K562 (cell line): ENCODE measurements at regions not wholly inside any gene's neighbourhood (a gene's known extent, or its start where the extent isn't known, plus 50 kb on each side); places are given as distances from the start of the nearest gene placed in this dataset.

ENCODE experiments used
- ATAC-seq: fragments of 200-7000 bp; cut with Tn5 transposase; 3 replicates; pipeline ENCODE4 v1.9.1; 2020; ENCODE audit warnings: moderate library complexity
- BruUV-seq: library from RNA; stranded (reverse); fragments of 400-500 nt; replicated peaks from 2 replicates; lab custom pipeline; 2021; lab: Mats Ljungman, UMichigan
- CTCF ChIA-PET: fragments of 300-600 bp; formaldehyde crosslinking; extraction: SDS; loops from one replicate; lab custom pipeline; 2021; ENCODE audit warnings: low intra/inter-chr PET ratio; lab: Yijun Ruan, JAX
- POLR2A ChIA-PET: fragments of 300-600, 350-650 bp; sonication (Branson Sonifier 250); formaldehyde crosslinking; extraction: SDS; loops from one replicate; lab custom pipeline; 2021; ENCODE audit warnings: antibody characterized with exemption, inconsistent platforms; lab: Yijun Ruan, JAX
- DNase-seq, 4 experiments: peaks; one replicate each; pipeline versions ENCODE4 v3.0.0 to v3.0.0-alpha.2; 2011 to 2018; ENCODE audit warnings: low spot score in 3 of 4, mixed read lengths in 3 of 4; ENCODE audit errors: extremely low read depth in 1 of 4
- FAIRE-seq: peaks from 2 replicates; lab custom pipeline; 2011; peaks lifted over from hg19 to GRCh38; lab: Jason Lieb, UNC
- H2AFZ ChIP-seq: 2 replicates; pipeline ENCODE4 v1.6.0; 2011; ENCODE audit warnings: low read depth, low read length, control low read depth, inconsistent platforms
- H3K27ac ChIP-seq: fragments of 200-600 bp; 3 replicates; pipeline ENCODE4 v1.8.0; 2011; ENCODE audit warnings: low read depth, mild to moderate bottlenecking, control low read depth, inconsistent platforms, low read length, moderate library complexity, mixed read lengths; ENCODE audit errors: extremely low read depth
- H3K27me3 ChIP-seq, 2 experiments: fragments of 300-600 bp in 1 of 2; 2 replicates in 1 of 2; 3 replicates in 1 of 2; pipeline versions ENCODE4 v1.6.0 to v1.8.0; 2011; ENCODE audit warnings: inconsistent platforms in 2 of 2, low read length in 2 of 2, mild to moderate bottlenecking in 1 of 2, mixed read lengths in 1 of 2, moderate library complexity in 1 of 2; ENCODE audit not compliant: control insufficient read depth in 2 of 2, insufficient read depth in 2 of 2
- H3K36me3 ChIP-seq: fragments of 300-600 bp; 3 replicates; pipeline ENCODE4 v1.8.0; 2011; ENCODE audit warnings: mild to moderate bottlenecking, low read length, inconsistent platforms; ENCODE audit not compliant: control insufficient read depth, insufficient read depth
- H3K4me1 ChIP-seq, 2 experiments: fragments of 200-600 bp in 1 of 2; replicated peaks in 1 of 2; 2 replicates in 1 of 2; 3 replicates in 1 of 2; pipeline versions ENCODE4 v1.5.1 to v1.8.0; 2011; ENCODE audit warnings: inconsistent platforms in 2 of 2, low read length in 2 of 2, mild to moderate bottlenecking in 1 of 2, mixed read lengths in 1 of 2, moderate library complexity in 1 of 2; ENCODE audit not compliant: control insufficient read depth in 2 of 2, insufficient read depth in 2 of 2
- H3K4me2 ChIP-seq: 2 replicates; pipeline ENCODE4 v1.6.1; 2011; ENCODE audit warnings: low read length, control low read depth, inconsistent platforms, mixed read lengths; ENCODE audit not compliant: insufficient read depth
- H3K4me3 ChIP-seq: fragments of 200-600 bp; sonication (generic), shearing (Covaris generic); 2 replicates; pipeline ENCODE4 v1.5.1; 2016; ENCODE audit warnings: control low read depth, inconsistent platforms
- H3K79me2 ChIP-seq: fragments of 200-600 bp; 3 replicates; pipeline ENCODE4 v1.8.0; 2011; ENCODE audit warnings: low read length, inconsistent platforms; ENCODE audit not compliant: control insufficient read depth, insufficient read depth
- H3K9ac ChIP-seq, 2 experiments: 2 replicates each; pipeline versions ENCODE4 v1.6.0 to v1.6.1; 2011; ENCODE audit warnings: low read depth in 2 of 2, low read length in 2 of 2, control low read depth in 1 of 2, inconsistent platforms in 1 of 2, mild to moderate bottlenecking in 1 of 2, mixed read lengths in 1 of 2; ENCODE audit not compliant: insufficient read depth in 1 of 2
- H3K9me1 ChIP-seq: one replicate; pipeline ENCODE4 v1.6.0; 2011; ENCODE audit warnings: inconsistent platforms, mild to moderate bottlenecking, low read length, moderate library complexity; ENCODE audit not compliant: control insufficient read depth, insufficient read depth
- H3K9me3 ChIP-seq: replicated peaks from 2 replicates; pipeline ENCODE4 v1.5.1; 2011; ENCODE audit warnings: low read depth, low read length, inconsistent platforms; ENCODE audit not compliant: control insufficient read depth, insufficient read depth
- H4K20me1 ChIP-seq: replicated peaks from 2 replicates; pipeline ENCODE4 v1.6.1; 2011; ENCODE audit warnings: low read length, inconsistent platforms, mixed read lengths; ENCODE audit not compliant: control insufficient read depth, insufficient read depth
- BRF1 ChIP-seq: IDR thresholded peaks from 3 replicates; pipeline ENCODE4 v1.6.1; 2011; ENCODE audit warnings: borderline replicate concordance, mild to moderate bottlenecking; ENCODE audit not compliant: insufficient read length; ENCODE audit errors: extremely low read depth
- DDX20 ChIP-seq: fragments of 450-650 bp; IDR thresholded peaks from 2 replicates; pipeline ENCODE4 v1.6.1; 2016; ENCODE audit warnings: missing genetic modification characterization, low read depth, mild to moderate bottlenecking, missing compliant biosample characterization, moderate library complexity
- HOXB6 ChIP-seq: fragments of 250-450 bp; sonication (Bioruptor Pico); IDR thresholded peaks from 2 replicates; pipeline ENCODE4 v1.5.1; 2022; ENCODE audit warnings: mild to moderate bottlenecking, borderline replicate concordance
- MYC ChIP-seq, 2 experiments: fragments of 250-450 bp in 1 of 2; sonication (Bioruptor Pico) in 1 of 2; IDR thresholded peaks; 2 replicates each; pipeline versions ENCODE4 v1.5.1 to v1.6.1; 2012 to 2021; ENCODE audit warnings: low read depth in 2 of 2, borderline replicate concordance in 1 of 2, improper control_type of control experiment in 1 of 2, low read length in 1 of 2, mild to moderate bottlenecking in 1 of 2, moderate library complexity in 1 of 2
- MYNN ChIP-seq, 2 experiments: sonication (generic); formaldehyde crosslinking in 1 of 2; IDR thresholded peaks; 2 replicates each; pipeline versions ENCODE4 v1.5.0 to v1.6.1; 2016 to 2020; ENCODE audit warnings: antibody characterized with exemption in 1 of 2, missing genetic modification reagents in 1 of 2
- NCOA6 ChIP-seq: fragments of 450-650 bp; IDR thresholded peaks from 2 replicates; pipeline ENCODE4 v1.6.1; 2017; ENCODE audit warnings: mild to moderate bottlenecking
- POLR2AphosphoS5 ChIP-seq: IDR thresholded peaks from 2 replicates; pipeline ENCODE4 v1.6.1; 2011; ENCODE audit warnings: mild to moderate bottlenecking, low read depth, low read length, moderate library complexity; ENCODE audit not compliant: control insufficient read depth, insufficient read depth
- RBM34 ChIP-seq: fragments of 200-400 bp; formaldehyde crosslinking; IDR thresholded peaks from 2 replicates; pipeline ENCODE4 v1.6.1; 2018; ENCODE audit warnings: low read length, borderline replicate concordance; ENCODE audit not compliant: insufficient read depth
- RFX7 ChIP-seq: fragments of 250-450 bp; sonication (Bioruptor Pico); IDR thresholded peaks from 2 replicates; pipeline ENCODE4 v1.5.1; 2021; ENCODE audit warnings: mild to moderate bottlenecking
- SNRNP70 ChIP-seq: fragments of 200-400 bp; formaldehyde crosslinking; optimal IDR thresholded peaks from 2 replicates; pipeline ENCODE3; 2017; ENCODE audit warnings: low read depth, low read length
- ZEB2 ChIP-seq: fragments of 450-650 bp; IDR thresholded peaks from 2 replicates; pipeline ENCODE4 v1.6.1; 2016
- ZNF282 ChIP-seq: sonication (generic); formaldehyde crosslinking; IDR thresholded peaks from 2 replicates; pipeline ENCODE4 v1.8.1; 2023; ENCODE audit warnings: missing genetic modification reagents
- WGBS: fragments of 100-300 bp; shearing (Covaris generic); methylation state at CpG from one replicate; pipeline ENCODE4 v1.1.6; 2016; ENCODE audit warnings: low coverage, mixed read lengths; ENCODE audit not compliant: insufficient coverage; ENCODE audit errors: missing lambda C conversion rate; 5-methylcytosine and 5-hydroxymethylcytosine counted together
- in situ Hi-C: fragments of 300-500 bp; cut with MboI; formaldehyde crosslinking; loops from 4 replicates; pipeline ENCODE4 v1.15.0; 2018; ENCODE audit warnings: inconsistent platforms, mixed read lengths
- intact Hi-C: fragments of 100-400 bp; cut with micrococcal nuclease; formaldehyde crosslinking; loops from 2 replicates; pipeline ENCODE4 v1.14.2; 2022
- TF ChIP-seq, protein P1 (sequence below): fragments of 450-650 bp; formaldehyde crosslinking; conservative IDR thresholded peaks from 2 replicates; pipeline ENCODE4 v1.4.0; 2022; ENCODE audit warnings: mild to moderate bottlenecking, missing genetic modification characterization
- TF ChIP-seq, protein P2 (sequence below): sonication (generic); formaldehyde crosslinking; IDR thresholded peaks from 2 replicates; pipeline ENCODE4 v1.8.1; 2023; ENCODE audit warnings: mild to moderate bottlenecking, missing genetic modification reagents
- TF ChIP-seq, protein P3 (sequence below): fragments of 250-450 bp; sonication (Bioruptor Pico); IDR thresholded peaks from 2 replicates; pipeline ENCODE4 v1.4.0; 2020; ENCODE audit warnings: borderline replicate concordance

DNA sequence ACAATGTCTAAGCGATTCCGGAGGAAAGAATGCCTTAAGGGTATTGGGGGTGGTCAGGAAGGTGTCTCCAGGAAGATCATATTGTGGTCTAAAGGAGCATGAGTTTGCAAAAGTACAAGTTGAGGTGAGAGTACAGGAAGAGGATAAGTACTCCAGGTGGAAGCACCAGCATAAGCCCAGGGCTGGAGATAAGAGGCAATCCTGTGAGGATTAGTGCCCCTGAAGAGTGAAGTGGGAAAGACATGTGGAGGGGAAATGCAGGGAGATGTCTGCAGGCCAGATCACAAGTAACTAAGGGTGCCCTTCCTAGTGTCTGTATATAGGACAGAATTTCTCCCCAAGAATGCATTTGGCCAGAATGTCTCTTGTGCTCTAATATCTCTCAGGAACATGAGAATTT lies 188.3 kb upstream of the DPT start:
- ATAC-seq (no peak), FAIRE-seq (no peak), DNase-seq (no peak)
- Histone ChIP-seq H2AFZ (no peak overlapping the region), H3K4me3 (no peak overlapping the region), H4K20me1 (no peaks in the 10 kb centered on the region), H3K4me2 (no peak overlapping the region), H3K9ac (no peak overlapping the region), H3K27ac (no peak overlapping the region), H3K27me3 (no peaks in the 10 kb centered on the region; a peak in 1 of 5 replicates), H3K79me2 (no peaks in the 10 kb centered on the region), H3K36me3 (no peaks in the 10 kb centered on the region), H3K4me1 (no peaks in the 10 kb centered on the region), H3K9me3 (no peaks in the 10 kb centered on the region), H3K9me1 (no peaks in the 10 kb centered on the region)
- TF ChIP-seq MYNN (IDR thresholded peaks at IDR 0.05) = no peak
- TF ChIP-seq MYNN (CRISPR knock-in tag; IDR thresholded peaks at IDR 0.05) = no peak
- TF ChIP-seq POLR2AphosphoS5 = no peak
- no peak for TF ChIP-seq BRF1
- TF ChIP-seq RFX7 (CRISPR knock-in tag) = no peak
- TF ChIP-seq, protein P1, sequence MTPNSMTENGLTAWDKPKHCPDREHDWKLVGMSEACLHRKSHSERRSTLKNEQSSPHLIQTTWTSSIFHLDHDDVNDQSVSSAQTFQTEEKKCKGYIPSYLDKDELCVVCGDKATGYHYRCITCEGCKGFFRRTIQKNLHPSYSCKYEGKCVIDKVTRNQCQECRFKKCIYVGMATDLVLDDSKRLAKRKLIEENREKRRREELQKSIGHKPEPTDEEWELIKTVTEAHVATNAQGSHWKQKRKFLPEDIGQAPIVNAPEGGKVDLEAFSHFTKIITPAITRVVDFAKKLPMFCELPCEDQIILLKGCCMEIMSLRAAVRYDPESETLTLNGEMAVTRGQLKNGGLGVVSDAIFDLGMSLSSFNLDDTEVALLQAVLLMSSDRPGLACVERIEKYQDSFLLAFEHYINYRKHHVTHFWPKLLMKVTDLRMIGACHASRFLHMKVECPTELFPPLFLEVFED (CRISPR knock-in tag) = no peak
- no peak for TF ChIP-seq NCOA6
- TF ChIP-seq, protein P2, sequence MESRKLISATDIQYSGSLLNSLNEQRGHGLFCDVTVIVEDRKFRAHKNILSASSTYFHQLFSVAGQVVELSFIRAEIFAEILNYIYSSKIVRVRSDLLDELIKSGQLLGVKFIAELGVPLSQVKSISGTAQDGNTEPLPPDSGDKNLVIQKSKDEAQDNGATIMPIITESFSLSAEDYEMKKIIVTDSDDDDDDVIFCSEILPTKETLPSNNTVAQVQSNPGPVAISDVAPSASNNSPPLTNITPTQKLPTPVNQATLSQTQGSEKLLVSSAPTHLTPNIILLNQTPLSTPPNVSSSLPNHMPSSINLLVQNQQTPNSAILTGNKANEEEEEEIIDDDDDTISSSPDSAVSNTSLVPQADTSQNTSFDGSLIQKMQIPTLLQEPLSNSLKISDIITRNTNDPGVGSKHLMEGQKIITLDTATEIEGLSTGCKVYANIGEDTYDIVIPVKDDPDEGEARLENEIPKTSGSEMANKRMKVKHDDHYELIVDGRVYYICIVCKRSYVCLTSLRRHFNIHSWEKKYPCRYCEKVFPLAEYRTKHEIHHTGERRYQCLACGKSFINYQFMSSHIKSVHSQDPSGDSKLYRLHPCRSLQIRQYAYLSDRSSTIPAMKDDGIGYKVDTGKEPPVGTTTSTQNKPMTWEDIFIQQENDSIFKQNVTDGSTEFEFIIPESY (CRISPR knock-in tag) = no peak
- TF ChIP-seq, protein P3, sequence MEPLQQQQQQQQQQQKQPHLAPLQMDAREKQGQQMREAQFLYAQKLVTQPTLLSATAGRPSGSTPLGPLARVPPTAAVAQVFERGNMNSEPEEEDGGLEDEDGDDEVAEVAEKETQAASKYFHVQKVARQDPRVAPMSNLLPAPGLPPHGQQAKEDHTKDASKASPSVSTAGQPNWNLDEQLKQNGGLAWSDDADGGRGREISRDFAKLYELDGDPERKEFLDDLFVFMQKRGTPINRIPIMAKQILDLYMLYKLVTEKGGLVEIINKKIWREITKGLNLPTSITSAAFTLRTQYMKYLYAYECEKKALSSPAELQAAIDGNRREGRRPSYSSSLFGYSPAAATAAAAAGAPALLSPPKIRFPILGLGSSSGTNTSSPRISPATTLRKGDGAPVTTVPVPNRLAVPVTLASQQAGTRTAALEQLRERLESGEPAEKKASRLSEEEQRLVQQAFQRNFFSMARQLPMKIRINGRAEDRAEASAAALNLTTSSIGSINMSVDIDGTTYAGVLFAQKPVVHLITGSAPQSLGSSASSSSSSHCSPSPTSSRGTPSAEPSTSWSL (CRISPR knock-in tag) = no peak
- no peak for TF ChIP-seq DDX20
- TF ChIP-seq MYC (IDR thresholded peaks at IDR 0.05; ENCODE audit: low read depth, low read length) = no peak
- TF ChIP-seq MYC (CRISPR knock-in tag; IDR thresholded peaks at IDR 0.05; ENCODE audit: borderline replicate concordance, low read depth) = no peak
- TF ChIP-seq ZEB2 = no peak
- no peak for TF ChIP-seq SNRNP70
- TF ChIP-seq HOXB6 = no peak
- no peak for TF ChIP-seq ZNF282 (CRISPR knock-in tag)
- TF ChIP-seq RBM34 = no peak
- 0% methylated on average over 2 of the region's 2 CpGs for WGBS
- in situ Hi-C loops (no loop called here), intact Hi-C loops (no loop called here)
- no TSS peak for BruUV-seq
- ChIA-PET CTCF (no interaction called here), POLR2A (no interaction called here)
